PC-9 (cell line): ENCODE measurements at regions not wholly inside any gene's neighbourhood (a gene's known extent, or its start where the extent isn't known, plus 50 kb on each side); places are given as distances from the start of the nearest gene placed in this dataset.

Experiments used
- CTCF ChIP-seq: fragments of 200-600 bp; sonication (generic); conservative IDR thresholded peaks from 2 replicates; pipeline ENCODE4 v1.6.1; 2017; ENCODE audit warnings: mixed run types, antibody characterized with exemption, mild to moderate bottlenecking, moderate library complexity
- EZH2 ChIP-seq: fragments of 200-600 bp; sonication (generic); IDR thresholded peaks from 2 replicates; pipeline ENCODE4 v1.8.0; 2017; ENCODE audit warnings: antibody characterized with exemption, low read depth

GRCh38 chr21:35926003-35926740 is 134.2 kb downstream of the SETD4 start:
- TF ChIP-seq CTCF (no peak), EZH2 (no peak)
